ENCODE measurements at regions not wholly inside any gene's neighbourhood (a gene's known extent, or its start where the extent isn't known, plus 50 kb on each side); places are given as distances from the start of the nearest gene placed in this dataset.

GRCh38 chr4:166274136-166274761 lies 401.2 kb downstream of the TLL1 start:
- DNase-seq (ENCODE audit: low spot score) = no peak

DNA sequence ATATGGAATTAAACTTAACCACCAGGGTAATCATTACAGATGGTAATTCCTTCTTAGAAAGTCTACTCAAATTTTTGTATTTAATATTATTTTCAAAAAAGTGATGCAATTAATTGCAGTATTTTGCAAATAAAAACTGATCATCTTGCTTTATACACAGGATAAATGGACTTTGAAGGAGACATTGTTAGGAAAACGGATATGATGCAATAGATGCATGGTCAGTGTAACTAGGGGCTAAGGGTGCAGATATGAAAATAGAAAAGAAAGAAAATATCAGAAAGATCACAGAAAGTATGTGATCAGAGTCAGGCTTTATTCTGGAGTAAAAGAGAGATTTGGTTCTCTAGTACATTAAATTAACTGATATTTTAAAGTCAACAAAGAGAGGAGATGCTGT lies 401.7 kb downstream of the TLL1 start:
- no peak for DNase-seq (ENCODE audit: low spot score)

DNA sequence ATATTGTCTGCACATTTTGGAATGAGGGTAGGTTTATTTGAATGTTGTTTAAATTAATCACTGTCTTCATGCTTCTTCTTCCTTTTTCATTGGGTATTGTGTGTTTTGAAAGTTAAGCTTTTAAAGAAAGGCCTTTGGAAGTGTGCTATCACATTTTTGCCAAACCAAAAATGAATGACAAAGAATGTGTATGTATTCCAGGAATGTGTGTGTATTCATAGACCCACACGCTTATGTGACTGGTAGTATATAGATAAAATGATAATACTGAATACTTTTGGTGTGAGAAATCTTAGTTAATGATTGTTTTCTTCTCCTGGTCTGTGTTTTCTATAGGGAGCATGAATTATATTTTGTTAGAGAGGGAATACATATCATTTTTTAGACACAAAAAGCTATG lies 404.4 kb downstream of the TLL1 start:
- no peak for DNase-seq (ENCODE audit: low spot score)

DNA sequence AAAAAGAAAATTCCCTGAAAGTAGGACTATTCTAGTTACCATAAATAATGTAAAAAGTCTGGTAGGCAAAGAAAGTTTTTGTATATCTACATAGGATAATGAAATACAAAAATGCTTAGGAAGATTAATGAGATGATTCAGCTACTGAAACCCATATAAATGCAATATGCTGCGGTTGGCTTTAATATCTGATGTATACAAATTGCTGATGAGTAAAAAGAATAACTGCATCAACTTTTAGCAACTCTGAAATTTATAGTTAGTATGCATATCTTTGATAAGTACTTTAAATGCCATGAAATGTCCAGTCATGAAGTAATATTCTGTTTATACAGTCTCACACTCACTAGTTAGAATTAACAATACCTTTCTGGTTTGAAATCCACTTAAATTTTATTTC lies 404.8 kb downstream of the TLL1 start:
- DNase-seq (ENCODE audit: low spot score) = no peak

DNA sequence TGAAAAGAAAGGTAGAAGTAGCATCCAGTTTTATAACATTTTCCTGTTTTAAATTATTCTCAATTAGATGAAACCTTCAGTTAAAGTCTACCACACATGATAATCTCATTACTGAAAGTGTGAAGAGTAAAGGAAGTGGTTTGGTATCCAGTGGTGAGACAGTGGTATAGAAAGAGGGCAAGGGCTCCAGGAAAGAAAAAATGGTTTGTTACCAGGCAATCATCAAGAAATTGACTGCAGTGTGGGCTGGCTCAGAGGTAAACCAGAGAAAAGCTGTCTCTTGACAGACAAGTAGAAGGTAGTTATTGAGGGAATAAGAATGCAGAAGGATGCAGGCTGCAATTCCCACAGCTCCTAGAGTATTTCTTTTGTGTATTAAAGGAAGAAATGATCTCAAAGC lies 406.2 kb downstream of the TLL1 start:
- no peak for DNase-seq (ENCODE audit: low spot score)

GRCh38 chr4:166280642-166281041 lies 407.6 kb downstream of the TLL1 start:
- no peak for DNase-seq (ENCODE audit: low spot score)

- no peak for DNase-seq (ENCODE audit: low spot score)
Measured at GRCh38 chr4:166282081-166282770, 409.2 kb downstream of the TLL1 start.

DNA sequence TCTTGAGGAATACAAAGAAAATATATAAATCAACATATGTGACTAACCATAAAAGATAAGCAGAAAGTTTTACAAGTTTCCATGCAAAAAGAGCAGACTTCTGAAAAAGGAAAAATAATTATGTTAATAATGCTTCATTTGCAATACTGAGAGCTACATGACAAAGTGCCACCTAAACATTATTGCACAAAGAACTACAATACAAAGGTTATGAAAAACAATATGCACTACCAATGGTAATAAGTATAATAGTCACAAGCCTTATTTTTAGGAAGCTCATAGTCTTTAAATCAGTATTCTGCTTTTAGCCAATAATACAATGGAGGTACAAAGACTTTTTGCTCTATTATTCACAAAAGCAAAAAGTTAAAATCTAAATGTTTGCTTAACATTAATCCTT lies 411.2 kb downstream of the TLL1 start:
- no peak for DNase-seq (ENCODE audit: low spot score)

DNA sequence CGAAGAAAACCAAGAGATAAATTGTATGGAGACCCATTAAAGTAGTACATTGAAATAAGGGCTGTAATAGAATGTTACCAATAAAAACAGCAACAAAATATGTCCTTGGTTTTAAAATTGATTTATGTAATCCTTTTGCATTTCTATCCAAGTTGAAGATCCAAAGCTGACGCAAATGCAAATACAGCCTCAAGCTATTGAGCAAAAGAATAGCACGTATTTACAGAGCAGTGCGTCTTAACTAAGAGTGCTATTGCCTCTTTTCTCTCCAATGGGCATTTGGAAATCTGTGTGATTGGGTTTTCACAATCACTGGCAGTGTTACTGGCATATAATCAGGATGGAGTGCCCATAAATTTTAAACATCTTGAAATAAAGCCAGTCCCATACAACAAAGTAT lies 417.4 kb downstream of the TLL1 start:
- DNase-seq (ENCODE audit: low spot score) = no peak

DNA sequence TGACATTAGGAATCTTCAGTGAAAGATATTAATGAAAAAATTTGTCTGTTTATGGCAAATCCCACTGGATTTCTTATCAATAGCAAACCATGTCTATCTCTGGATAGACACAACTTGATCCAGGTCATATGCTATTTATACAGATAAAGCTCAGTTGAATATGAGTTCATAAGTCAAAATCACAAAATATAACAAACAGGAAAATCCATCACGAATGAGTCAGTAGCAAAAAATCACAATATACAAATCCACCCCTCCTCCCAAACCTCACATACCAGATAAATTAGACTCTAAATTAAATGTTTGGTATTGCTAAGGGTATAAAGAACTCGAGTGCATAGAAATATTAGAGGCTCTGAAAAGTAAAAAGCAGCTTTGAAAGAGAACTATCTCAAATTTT lies 420.5 kb downstream of the TLL1 start:
- DNase-seq (ENCODE audit: low spot score) = no peak

DNA sequence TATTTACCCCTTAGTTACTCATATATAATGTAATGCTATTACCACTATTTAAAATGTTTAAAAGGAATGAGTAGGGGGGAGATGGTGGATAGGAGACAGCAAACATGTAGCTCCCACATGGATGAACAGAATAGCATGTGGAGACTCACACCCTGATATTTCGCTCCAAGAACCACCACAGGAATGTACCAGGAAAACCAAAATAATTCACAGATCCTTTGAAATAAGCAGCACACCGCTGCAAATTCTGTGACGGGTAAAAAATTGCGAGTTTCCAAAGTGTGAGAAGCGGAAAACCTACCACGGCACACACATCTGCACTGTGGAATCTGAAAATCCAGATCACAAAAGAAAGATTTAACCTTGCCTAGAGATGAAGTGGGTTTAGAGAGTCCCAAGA lies 428.2 kb downstream of the TLL1 start:
- DNase-seq (ENCODE audit: low spot score) = no peak

DNA sequence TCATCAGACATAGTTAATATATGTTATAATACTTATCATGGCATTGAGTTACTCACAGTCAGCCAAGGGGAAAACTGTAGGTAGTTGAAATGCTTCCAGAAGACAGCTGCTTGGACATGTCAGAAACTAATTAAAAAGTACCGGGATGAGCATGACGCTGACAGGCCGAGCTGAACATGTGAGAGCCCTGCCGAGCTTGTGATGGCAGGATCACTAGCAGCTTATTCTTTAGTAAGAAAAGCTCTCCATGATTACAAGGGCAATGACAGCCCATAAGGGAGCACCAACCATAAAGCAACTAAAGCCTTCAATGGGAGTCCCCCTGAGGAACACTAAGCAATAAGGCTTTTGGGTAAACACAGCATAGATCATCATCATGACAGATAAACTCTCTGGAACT lies 435.6 kb downstream of the TLL1 start:
- no peak for DNase-seq (ENCODE audit: low spot score)

- DNase-seq (ENCODE audit: low spot score) = no peak
Measured at GRCh38 chr4:166309286-166309685, 436.2 kb downstream of the TLL1 start.

GRCh38 chr4:166311169-166311568 lies 438.1 kb downstream of the TLL1 start:
- no peak for DNase-seq (ENCODE audit: low spot score)

DNA sequence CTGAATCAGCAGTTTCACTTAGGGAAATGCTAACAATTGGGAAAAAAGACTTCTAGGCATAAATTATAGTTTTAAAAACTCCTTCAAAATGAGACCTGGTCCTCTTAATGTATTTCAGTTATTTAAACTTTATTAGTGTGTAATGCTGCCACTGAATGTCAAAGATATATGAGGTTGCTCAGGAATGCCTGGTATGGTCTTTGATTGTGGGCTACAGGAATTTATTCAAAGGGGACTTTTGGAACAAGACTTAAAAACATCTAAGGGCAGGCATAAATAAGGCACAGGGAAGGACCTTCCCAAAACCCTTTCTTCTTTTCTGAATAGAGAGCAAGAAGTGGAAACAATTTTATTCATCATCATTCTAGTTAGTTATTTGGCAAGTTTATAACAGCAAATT lies 439.1 kb downstream of the TLL1 start:
- no peak for DNase-seq (ENCODE audit: low spot score)

- no peak for DNase-seq (ENCODE audit: low spot score)
Measured at GRCh38 chr4:166314902-166315301, 441.9 kb downstream of the TLL1 start.

- DNase-seq (ENCODE audit: low spot score) = no peak
Measured at GRCh38 chr4:166315721-166316467, 442.9 kb downstream of the TLL1 start.

- DNase-seq (ENCODE audit: low spot score) = no peak
Measured at GRCh38 chr4:166318810-166319525, 445.9 kb downstream of the TLL1 start.

- DNase-seq (ENCODE audit: low spot score) = no peak
Measured at GRCh38 chr4:166323250-166323649, 450.2 kb downstream of the TLL1 start.

DNA sequence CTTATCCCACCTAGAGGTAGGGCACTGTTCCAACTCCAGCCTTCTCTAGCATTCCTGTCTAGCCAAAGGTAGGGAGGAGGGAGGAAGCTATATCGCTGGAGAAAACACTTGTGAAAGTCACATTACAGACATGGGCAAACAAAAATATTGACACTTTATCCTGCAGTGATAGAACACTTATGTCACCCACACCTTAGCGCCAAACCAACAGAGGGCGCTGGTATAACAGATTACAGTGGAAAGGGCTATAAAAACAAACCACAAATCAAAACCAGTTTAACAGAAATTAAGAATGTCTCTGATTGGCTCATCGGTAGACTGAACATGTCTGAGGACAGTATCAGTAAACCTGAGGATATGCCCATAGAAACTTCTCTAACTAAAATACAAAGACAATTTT lies 451.3 kb downstream of the TLL1 start:
- no peak for DNase-seq (ENCODE audit: low spot score)

DNA sequence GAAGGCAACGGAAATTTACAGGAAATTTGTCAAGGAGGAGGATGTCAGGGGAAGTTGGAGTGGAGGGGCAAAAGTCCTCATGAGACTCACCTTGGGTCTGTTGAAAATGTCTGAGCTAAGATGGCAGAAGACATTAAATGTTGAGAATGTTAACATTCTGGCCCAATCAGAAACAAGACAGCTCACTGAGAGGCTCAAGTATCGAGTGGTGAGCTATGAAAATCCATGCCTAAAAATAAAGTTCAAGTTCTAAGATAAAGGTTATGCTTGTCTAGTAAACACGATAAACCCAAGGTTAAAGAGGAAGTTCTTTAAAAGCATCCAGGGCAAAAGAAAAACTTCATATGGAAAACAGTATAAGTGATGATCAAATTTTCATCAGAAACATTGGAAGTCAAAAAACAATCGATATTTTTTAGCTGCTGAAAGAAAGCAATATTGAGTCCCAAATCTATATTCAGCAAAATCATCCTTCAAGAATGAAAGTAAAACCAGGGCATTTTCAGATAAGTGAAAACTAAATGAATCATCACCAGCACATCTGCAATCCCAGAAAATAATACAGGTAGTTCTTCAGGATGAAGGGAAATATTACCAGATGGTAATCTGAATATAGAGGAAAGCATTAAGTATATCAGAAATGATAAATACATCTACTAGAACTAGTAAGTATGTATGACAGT lies 462.4 kb downstream of the TLL1 start:
- DNase-seq (ENCODE audit: low spot score) = no peak

- no peak for DNase-seq (ENCODE audit: low spot score)
Measured at GRCh38 chr4:166341992-166342391, 469.0 kb downstream of the TLL1 start.
